GM18505 (cell line): ENCODE measurements at regions not wholly inside any gene's neighbourhood (a gene's known extent, or its start where the extent isn't known, plus 50 kb on each side); places are given as distances from the start of the nearest gene placed in this dataset.
"Not testable (repeated sequence)": the region's sequence is repeated elsewhere in the genome, so short reads cannot be mapped to it uniquely, and the experiment has no call there.

Experiments
- ATAC-seq: cut with Tn5 transposase; IDR thresholded peaks from one replicate; pipeline ENCODE4 v1.9.1; 2021; ENCODE audit not compliant: unreplicated experiment
- POLR2A ChIP-seq: IDR thresholded peaks from 4 replicates; pipeline ENCODE4 v1.6.1; 2011; ENCODE audit warnings: borderline replicate concordance; ENCODE audit not compliant: insufficient read depth, insufficient read length; ENCODE audit errors: extremely low read depth

GRCh38 chr2:183872131-183872530, 726.2 kb upstream of the ZNF804A start:
- no peak for ATAC-seq
- no peak for TF ChIP-seq POLR2A

- no peak for TF ChIP-seq POLR2A
- ATAC-seq: no peak
Measured at GRCh38 chr2:183881978-183882377, 716.4 kb upstream of the ZNF804A start.

DNA sequence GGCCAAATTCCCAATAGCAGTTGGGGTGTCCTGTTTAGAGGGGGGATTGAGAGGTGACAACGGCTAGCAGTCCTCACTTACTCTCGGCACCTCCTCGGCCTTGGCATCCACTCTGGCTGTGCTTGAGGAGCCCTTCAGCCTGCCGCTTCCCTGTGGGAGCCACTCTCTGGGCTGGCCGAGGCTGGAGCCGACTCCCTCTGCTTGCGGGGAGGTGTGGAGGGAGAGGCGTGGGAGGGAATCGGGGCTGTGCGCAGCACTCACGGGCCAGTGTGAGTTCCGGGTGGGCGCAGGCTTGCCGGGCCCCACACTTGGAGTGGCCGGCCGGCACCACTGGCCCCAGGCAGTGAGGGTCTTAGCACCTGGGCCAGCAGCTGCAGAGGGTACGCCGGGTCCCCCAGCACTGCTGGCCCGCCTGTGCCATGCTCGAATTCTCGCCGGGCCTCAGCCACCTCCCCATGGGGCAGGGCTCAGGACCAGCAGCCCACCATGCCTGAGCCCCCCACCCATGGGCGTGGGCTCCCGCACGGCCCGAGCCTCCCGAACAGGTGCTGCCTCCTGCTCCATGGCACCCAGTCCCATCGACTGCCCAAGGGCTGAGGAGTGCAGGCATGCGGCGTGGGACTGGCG, 705.9 kb upstream of the ZNF804A start:
- no peak for TF ChIP-seq POLR2A
- ATAC-seq: no peak

DNA sequence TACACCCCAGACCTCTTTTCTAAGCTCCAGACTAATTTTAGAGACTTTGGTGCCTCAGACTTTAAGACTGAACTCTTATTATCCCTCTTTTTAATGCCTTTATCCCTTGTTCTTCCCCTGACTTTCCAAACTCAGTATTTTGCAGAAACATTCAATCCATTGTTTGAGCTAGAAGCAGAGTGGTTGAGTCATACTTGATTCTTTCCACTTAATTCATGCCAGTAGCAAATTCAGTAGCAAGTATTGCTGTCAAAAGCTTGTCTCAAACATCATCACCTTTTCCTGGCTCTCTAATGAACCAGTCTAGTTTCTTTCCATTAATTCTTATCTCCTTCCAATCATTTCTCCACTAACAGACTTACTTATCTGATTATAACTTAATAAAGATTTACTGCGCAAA, 699.7 kb upstream of the ZNF804A start:
- no peak for TF ChIP-seq POLR2A

DNA sequence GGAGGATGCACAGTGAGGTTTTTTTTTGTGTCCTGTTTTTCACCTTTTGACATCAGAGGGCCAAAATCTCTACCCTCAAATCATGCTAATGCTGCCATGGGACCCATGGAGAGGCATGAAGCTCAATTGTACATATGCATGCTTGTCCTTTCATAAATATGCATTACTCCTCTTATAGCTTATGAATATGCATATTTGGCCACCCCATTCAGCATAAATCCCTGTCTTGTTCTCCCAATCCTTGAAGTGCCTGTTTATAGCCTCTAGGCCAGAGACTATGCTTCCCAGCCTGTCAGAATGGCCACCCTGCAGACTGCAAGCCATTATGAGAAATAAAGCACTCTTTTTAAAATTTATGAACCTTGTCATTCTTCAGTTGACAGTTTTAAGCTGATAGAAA, 696.4 kb upstream of the ZNF804A start:
- no peak for ATAC-seq
- TF ChIP-seq POLR2A: no peak

More for the DNA sequence above, 699.7 kb upstream of the ZNF804A start:
- no peak for ATAC-seq

DNA sequence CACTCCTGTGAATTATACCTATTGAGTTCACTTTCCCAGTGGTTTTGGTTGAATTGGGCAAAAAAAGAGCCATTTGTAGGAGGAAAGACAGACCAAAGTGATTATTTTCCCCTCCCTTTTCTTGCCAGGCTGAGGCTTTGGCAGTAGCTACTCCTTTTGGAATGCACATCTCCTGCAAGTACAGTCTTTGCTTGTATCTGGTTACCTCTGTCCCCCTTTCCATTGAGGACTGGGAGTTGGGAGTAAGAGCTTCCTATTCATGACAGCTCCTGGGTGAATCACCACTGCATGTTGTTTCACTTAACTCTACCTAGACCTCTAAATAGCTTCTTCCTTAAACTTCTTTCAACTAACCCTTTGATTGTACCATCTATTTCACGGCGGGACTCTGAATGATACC, 695.3 kb upstream of the ZNF804A start:
- no peak for TF ChIP-seq POLR2A
- no peak for ATAC-seq

- not testable (repeated sequence) for ATAC-seq
Measured at GRCh38 chr2:183916041-183916440, 682.3 kb upstream of the ZNF804A start.

GRCh38 chr2:183919167-183919566, 679.2 kb upstream of the ZNF804A start:
- no peak for TF ChIP-seq POLR2A
- ATAC-seq: no peak

GRCh38 chr2:183919926-183920325, 678.4 kb upstream of the ZNF804A start:
- no peak for ATAC-seq
- TF ChIP-seq POLR2A: no peak

DNA sequence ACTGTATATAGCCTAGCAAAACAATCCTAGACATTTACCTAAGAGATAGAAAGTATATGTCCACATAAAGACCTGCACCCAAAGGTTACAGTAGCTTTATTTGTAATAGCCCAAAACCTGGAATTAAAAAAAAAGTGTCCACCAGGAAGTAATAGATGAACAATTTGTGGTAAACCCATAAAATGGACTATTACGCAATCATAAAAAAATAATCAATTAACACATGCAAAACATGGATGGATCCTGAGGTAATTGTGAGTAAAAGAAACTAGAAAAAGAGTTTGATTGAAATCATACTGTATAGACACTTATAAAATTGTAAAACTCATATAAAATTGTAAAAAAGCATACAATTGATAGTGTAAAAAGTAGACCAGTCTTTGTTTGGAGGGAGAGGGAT, 673.0 kb upstream of the ZNF804A start:
- no peak for ATAC-seq
- no peak for TF ChIP-seq POLR2A

DNA sequence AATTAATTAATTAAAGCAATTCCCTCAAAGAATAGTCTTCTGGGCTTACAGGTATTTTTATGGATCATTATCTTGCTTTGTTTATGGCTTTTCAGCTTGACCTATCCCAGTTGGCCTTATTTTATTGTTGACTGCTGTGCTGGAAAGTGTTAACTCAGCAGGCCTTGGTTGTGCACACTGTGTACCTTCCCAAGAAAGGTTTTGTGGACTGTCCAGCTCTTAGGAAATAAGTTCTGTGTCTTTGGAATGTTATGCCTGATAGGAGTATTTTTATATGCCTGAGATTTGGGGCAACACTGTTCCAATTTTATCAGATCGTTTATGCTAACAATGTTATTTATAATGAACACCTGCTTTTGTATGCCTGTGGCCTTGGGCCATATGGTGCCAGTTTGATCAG, 671.9 kb upstream of the ZNF804A start:
- no peak for TF ChIP-seq POLR2A
- no peak for ATAC-seq

DNA sequence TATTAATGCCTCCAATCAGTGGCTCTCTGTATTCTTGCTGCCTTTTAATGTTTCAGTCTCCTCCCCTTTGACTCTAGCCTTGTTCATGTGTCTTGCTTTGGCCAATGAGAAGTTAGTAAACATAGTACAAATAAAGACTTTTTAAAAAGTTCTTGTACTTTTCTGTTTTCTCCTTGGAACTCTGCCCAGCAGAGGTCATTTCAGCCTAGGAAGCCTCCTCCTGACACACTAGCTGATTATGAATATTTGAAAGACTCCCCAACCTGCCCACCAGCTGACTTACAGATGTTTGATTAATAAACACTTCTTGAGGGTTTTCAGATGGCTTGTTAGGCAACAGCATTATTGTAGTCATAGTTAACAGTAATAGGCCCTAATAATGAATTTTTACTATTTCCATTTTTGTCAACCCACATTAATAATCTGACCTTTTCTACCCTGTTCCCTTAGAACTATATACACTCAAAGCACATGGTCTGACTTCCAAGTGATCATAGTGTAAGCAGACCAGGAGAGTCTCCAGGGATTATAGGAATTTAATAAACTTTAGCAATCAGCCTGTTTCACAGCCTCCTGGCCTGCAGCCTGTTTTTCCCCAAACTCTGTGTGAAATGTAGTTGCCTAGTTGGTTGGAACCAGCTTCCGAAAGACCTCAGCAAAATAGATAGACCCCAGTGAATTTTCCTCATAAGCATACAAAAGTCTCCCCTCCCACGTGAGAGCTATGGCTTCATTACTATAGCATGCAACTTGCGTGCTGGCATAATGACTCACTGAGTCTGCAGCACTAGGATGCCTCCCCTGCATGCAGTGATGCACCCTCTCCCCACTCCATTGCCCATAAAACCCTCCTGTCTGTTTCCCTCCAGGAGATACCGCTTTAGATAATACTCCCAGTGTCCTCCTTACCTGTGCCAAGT, 670.7 kb upstream of the ZNF804A start:
- ATAC-seq: no peak
- TF ChIP-seq POLR2A: no peak

DNA sequence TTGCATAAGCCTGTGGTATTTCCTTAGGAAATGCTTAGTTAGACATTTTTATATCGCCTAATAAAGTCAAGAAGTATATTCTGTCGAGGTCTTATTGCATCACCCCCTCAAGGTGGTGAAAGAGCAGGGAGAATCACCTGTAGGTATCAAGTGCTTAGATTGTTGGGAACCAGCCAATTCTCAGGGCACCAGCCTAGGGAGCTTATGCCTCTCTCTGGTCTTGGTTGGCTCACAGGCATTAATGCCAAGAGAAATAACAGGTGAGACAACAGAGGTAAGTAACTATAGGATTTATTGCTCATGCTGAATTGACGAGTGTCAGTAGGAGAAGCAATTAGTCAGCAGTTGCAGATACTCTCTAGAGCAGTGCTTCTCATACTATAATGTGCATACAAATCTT, 663.3 kb upstream of the ZNF804A start:
- no peak for TF ChIP-seq POLR2A
- ATAC-seq: no peak

DNA sequence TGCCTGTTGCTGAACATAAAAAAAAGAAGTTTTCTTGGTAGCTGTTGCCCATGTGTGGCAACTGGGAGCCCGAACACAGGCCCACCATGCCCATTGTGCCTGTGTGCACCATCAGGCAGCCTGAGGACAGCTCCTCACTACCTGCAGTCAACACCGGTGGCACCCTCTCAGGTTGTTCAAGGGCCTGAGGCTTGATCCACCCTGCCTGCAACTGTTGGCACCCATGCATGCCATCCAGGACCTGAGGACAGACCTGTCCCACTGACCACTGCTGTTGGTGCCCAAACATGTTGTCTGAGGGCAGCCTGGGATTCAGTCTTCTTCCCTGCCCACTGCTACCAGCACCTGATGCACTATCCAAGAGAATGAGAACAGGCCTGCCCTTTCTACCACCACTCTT, 661.1 kb upstream of the ZNF804A start:
- no peak for ATAC-seq
- no peak for TF ChIP-seq POLR2A

- no peak for ATAC-seq
- no peak for TF ChIP-seq POLR2A
Measured at GRCh38 chr2:183946193-183946592, 652.1 kb upstream of the ZNF804A start.

- ATAC-seq: no peak
- TF ChIP-seq POLR2A: no peak
Measured at GRCh38 chr2:183948861-183949260, 649.5 kb upstream of the ZNF804A start.
